ENCODE measurements at regions not wholly inside any gene's neighbourhood (a gene's known extent, or its start where the extent isn't known, plus 50 kb on each side); places are given as distances from the start of the nearest gene placed in this dataset.

GRCh38 chr15:36263666-36264065 lies 315.8 kb upstream of the CDIN1 start:
- no peak for TF ChIP-seq POLR2A (IDR thresholded peaks at IDR 0.05)
- no peak for TF ChIP-seq CTCF (IDR thresholded peaks at IDR 0.05)
- no peak for TF ChIP-seq POLR2AphosphoS5 (IDR thresholded peaks at IDR 0.05)
- no peak for TF ChIP-seq EP300 (IDR thresholded peaks at IDR 0.05)
- no peaks in the 10 kb centered on the region for H3K4me1 ChIP-seq
- WGBS, 5 donors: 62 to 76% (median 70%) methylated on average over 2 of the region's 2 CpGs
- H3K27ac ChIP-seq: no peak overlapping the region
- H3K4me3 ChIP-seq: no peak overlapping the region
- no peaks in the 10 kb centered on the region for H3K9me3 ChIP-seq
- DNase-seq: no peak
- H3K36me3 ChIP-seq: no peaks in the 10 kb centered on the region
- intact Hi-C loops (cut with DNase I; ENCODE audit: low total_unique reads): no loop called here
- H3K27me3 ChIP-seq: no peaks in the 10 kb centered on the region

- WGBS, 5 donors: 74 to 88% (median 80%) methylated on average over 1 of the region's 1 CpG
- H3K4me3 ChIP-seq: no peak overlapping the region
- H3K9me3 ChIP-seq: no peaks in the 10 kb centered on the region
- H3K27me3 ChIP-seq: no peaks in the 10 kb centered on the region
- H3K4me1 ChIP-seq: no peaks in the 10 kb centered on the region
- no peaks in the 10 kb centered on the region for H3K36me3 ChIP-seq
- intact Hi-C loops (cut with DNase I; ENCODE audit: low total_unique reads): no loop called here
- no peak overlapping the region for H3K27ac ChIP-seq
- DNase-seq: no peak
- TF ChIP-seq POLR2A (IDR thresholded peaks at IDR 0.05): no peak
- TF ChIP-seq CTCF (IDR thresholded peaks at IDR 0.05): no peak
- no peak for TF ChIP-seq POLR2AphosphoS5 (IDR thresholded peaks at IDR 0.05)
- TF ChIP-seq EP300 (IDR thresholded peaks at IDR 0.05): no peak
Measured at GRCh38 chr15:36265422-36265821, 314.0 kb upstream of the CDIN1 start.

- intact Hi-C loops (cut with DNase I; ENCODE audit: low total_unique reads): no loop called here
- TF ChIP-seq POLR2A (IDR thresholded peaks at IDR 0.05) (no peak), EP300 (IDR thresholded peaks at IDR 0.05) (no peak), CTCF (IDR thresholded peaks at IDR 0.05) (no peak), POLR2AphosphoS5 (IDR thresholded peaks at IDR 0.05) (no peak)
- 53 to 66% (median 63%) methylated on average over 5 of the region's 5 CpGs for WGBS, 5 donors
- DNase-seq: no peak
- Histone ChIP-seq H3K4me3 (no peak overlapping the region), H3K9me3 (no peaks in the 10 kb centered on the region), H3K4me1 (no peaks in the 10 kb centered on the region), H3K27me3 (no peaks in the 10 kb centered on the region), H3K36me3 (no peaks in the 10 kb centered on the region), H3K27ac (no peak overlapping the region)
Measured at GRCh38 chr15:36271048-36271447, 308.4 kb upstream of the CDIN1 start.

- Histone ChIP-seq H3K4me3 (no peak overlapping the region), H3K27ac (no peak overlapping the region), H3K36me3 (no peaks in the 10 kb centered on the region), H3K9me3 (peaks cover 0 to 30% (median 18%) of the 10 kb centered on the region in 4 donors), H3K27me3 (no peaks in the 10 kb centered on the region), H3K4me1 (no peaks in the 10 kb centered on the region)
- 78 to 91% (median 86%) methylated on average over 2 of the region's 2 CpGs for WGBS, 5 donors
- intact Hi-C loops (cut with DNase I; ENCODE audit: low total_unique reads): no loop called here
- no peak for DNase-seq
- TF ChIP-seq POLR2A (IDR thresholded peaks at IDR 0.05) (no peak), EP300 (IDR thresholded peaks at IDR 0.05) (no peak), CTCF (IDR thresholded peaks at IDR 0.05) (no peak), POLR2AphosphoS5 (IDR thresholded peaks at IDR 0.05) (no peak)
Measured at GRCh38 chr15:36275656-36276055, 303.8 kb upstream of the CDIN1 start.
